ENCODE measurements at regions not wholly inside any gene's neighbourhood (a gene's known extent, or its start where the extent isn't known, plus 50 kb on each side); places are given as distances from the start of the nearest gene placed in this dataset.
"Not testable (repeated sequence)": the region's sequence is repeated elsewhere in the genome, so short reads cannot be mapped to it uniquely, and the experiment has no call there.

DNA sequence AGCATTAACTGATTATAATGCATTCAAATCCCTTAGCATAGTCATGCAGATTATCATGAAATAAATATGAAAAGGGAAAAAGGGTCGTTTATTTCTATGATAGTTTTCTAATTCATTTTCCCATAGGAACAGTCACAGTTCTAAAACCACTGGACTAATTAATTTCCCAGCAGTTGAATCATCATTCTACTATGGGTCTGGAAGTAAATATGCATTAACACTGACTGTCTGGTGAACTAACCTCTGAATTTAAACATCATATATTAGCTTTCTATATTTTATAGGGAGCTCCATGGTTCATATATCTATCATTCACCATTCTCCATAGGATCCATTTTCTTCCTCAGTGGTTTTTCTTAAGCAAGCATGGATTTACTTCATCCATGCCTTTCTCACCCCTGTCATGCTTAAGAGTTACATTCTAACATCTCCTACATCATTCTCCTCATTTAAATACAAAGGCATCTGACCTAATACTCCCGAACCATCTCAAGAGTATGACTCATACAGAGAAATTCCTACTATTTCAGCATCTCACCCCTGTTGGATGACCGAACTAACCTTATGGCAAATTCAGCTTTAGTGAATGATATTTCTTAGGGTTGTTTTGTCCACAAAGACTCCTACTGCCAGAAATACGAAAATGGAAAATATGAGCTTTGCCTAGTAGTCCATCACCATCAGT, 198.7 kb upstream of the ADAMTS3 start:
- CTCF ChIA-PET: interaction anchor here (0.6 kb wide), 1 partner anchor 855 kb away, joined by 6 read pairs; no protein-coding TSS in a partner anchor
- peak; percentile 16 for DNase-seq (ENCODE audit: low spot score)
- no peak overlapping the region for H3K27ac ChIP-seq
- POLR2A ChIA-PET (ENCODE audit: low non-redundant PET): no interaction called here
- no peak for TF ChIP-seq CTCF (conservative IDR thresholded peaks at IDR 0.05; ENCODE audit: low read depth)

DNA sequence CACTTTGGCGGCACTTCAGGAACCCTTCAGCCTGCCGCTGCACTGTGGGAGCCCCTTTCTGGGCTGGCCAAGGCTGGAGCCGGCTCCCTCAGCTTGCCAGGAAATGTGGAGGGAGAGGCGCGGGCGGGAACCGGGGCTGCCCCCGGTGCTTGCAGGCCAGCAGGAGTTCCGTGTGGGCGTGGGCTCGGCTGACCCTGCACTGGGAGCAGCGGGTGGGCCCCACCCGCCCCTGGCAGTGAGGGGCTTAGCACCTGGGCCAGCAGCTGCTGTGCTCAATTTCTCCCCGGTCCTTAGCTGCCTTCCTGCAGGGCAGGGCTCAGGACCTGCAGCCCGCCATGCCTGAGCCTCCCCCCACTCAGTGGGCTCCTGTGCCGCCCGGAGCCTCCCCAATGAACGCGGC, 196.8 kb upstream of the ADAMTS3 start:
- POLR2A ChIA-PET (ENCODE audit: low non-redundant PET); DNase-seq (ENCODE audit: low spot score); H3K27ac ChIP-seq; CTCF ChIA-PET: not testable (repeated sequence)

GRCh38 chr4:72761368-72762038, 192.5 kb upstream of the ADAMTS3 start:
- no peak for TF ChIP-seq CTCF (conservative IDR thresholded peaks at IDR 0.05; ENCODE audit: low read depth)
- POLR2A ChIA-PET (ENCODE audit: low non-redundant PET): no interaction called here
- CTCF ChIA-PET: interaction anchor here (0.9 kb wide), 1 partner anchor 16 kb away, joined by 3 read pairs; no protein-coding TSS in a partner anchor
- DNase-seq (ENCODE audit: low spot score): no peak
- H3K27ac ChIP-seq: no peak overlapping the region

GRCh38 chr4:72753414-72753813, 184.4 kb upstream of the ADAMTS3 start:
- DNase-seq (ENCODE audit: low spot score); POLR2A ChIA-PET (ENCODE audit: low non-redundant PET); H3K27ac ChIP-seq; CTCF ChIA-PET: not testable (repeated sequence)

GRCh38 chr4:72744103-72744725, 175.2 kb upstream of the ADAMTS3 start:
- no peak for DNase-seq (ENCODE audit: low spot score)
- ChIA-PET POLR2A (ENCODE audit: low non-redundant PET) (no interaction called here), CTCF (no interaction called here)
- no peak overlapping the region for H3K27ac ChIP-seq
- no peak for TF ChIP-seq CTCF (conservative IDR thresholded peaks at IDR 0.05; ENCODE audit: low read depth)

GRCh38 chr4:72743078-72743477, 174.1 kb upstream of the ADAMTS3 start:
- ChIA-PET CTCF (no interaction called here), POLR2A (ENCODE audit: low non-redundant PET) (no interaction called here)
- no peak for TF ChIP-seq CTCF (conservative IDR thresholded peaks at IDR 0.05; ENCODE audit: low read depth)
- no peak for DNase-seq (ENCODE audit: low spot score)
- no peak overlapping the region for H3K27ac ChIP-seq

- ChIA-PET POLR2A (ENCODE audit: low non-redundant PET) (no interaction called here), CTCF (no interaction called here)
- TF ChIP-seq CTCF (conservative IDR thresholded peaks at IDR 0.05; ENCODE audit: low read depth): no peak
- H3K27ac ChIP-seq: no peak overlapping the region
- DNase-seq (ENCODE audit: low spot score): no peak
These were observed 146.3 kb upstream of the ADAMTS3 start for GRCh38 chr4:72715299-72715698.

Measured in RWPE1 (cell line).